ENCODE measurements at regions not wholly inside any gene's neighbourhood (a gene's known extent, or its start where the extent isn't known, plus 50 kb on each side); places are given as distances from the start of the nearest gene placed in this dataset.

DNA sequence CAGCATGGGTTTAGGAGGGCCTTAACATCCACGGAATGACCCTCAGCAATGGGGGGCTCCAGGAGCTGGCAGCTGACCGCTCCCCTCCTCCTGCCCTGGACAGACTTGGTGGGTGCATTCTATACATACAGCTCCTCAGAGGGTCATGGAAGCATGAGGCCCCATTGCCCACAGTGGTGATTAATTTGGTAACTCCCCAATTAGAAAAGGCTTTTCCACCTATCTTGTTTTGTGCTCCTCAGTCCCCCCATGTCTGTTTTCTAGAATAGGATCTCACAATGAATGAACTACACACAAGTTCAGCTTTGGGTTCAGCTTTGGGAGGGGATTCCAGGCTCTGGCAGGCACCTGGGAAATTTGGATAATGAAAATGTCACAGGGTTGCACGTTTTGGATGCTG is 707.8 kb downstream of the UQCRFS1 start:
- TF ChIP-seq CTCF (IDR thresholded peaks at IDR 0.05): no peak
- no peaks in the 10 kb centered on the region for H3K36me3 ChIP-seq
- intact Hi-C loops (cut with DNase I): no loop called here
- no peaks in the 10 kb centered on the region for H3K27me3 ChIP-seq
- no peaks in the 10 kb centered on the region for H3K4me1 ChIP-seq
- no peak for DNase-seq (ENCODE audit: low spot score in 2 of 2)
- H3K4me3 ChIP-seq: no peak overlapping the region
- H3K27ac ChIP-seq: no peak overlapping the region
- no peaks in the 10 kb centered on the region for H3K9me3 ChIP-seq

- Histone ChIP-seq H3K27me3 (no peaks in the 10 kb centered on the region), H3K36me3 (no peaks in the 10 kb centered on the region), H3K27ac (no peak overlapping the region), H3K4me1 (no peaks in the 10 kb centered on the region), H3K4me3 (no peak overlapping the region), H3K9me3 (no peaks in the 10 kb centered on the region)
- intact Hi-C loops (cut with DNase I): no loop called here
- DNase-seq (ENCODE audit: low spot score in 2 of 2): no peak
- no peak for TF ChIP-seq CTCF (IDR thresholded peaks at IDR 0.05)
Observed at GRCh38 chr19:28504727-28505126, 708.2 kb downstream of the UQCRFS1 start.

DNA sequence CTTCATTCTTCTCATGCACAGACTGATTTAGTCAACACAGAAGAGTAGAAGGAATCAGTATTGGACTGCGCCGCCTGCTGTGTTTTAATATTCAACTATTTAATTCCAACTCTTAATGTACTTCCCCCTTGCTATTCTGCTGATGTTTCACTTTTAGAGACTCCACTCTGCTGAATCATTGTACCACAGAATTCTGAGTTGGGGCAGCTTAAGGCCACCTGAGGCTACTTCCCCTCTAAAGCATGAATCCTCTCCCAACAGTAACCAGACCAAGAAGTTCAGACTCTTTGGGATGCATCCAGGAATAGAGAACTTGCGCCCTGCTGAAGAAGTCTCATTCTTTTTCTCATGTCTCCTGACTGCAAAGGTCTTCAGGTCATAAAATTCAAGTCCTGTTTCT is 708.8 kb downstream of the UQCRFS1 start:
- DNase-seq (ENCODE audit: low spot score in 2 of 2): no peak
- intact Hi-C loops (cut with DNase I): no loop called here
- H3K27ac ChIP-seq: no peak overlapping the region
- H3K4me1 ChIP-seq: no peaks in the 10 kb centered on the region
- H3K27me3 ChIP-seq: no peaks in the 10 kb centered on the region
- no peak overlapping the region for H3K4me3 ChIP-seq
- no peaks in the 10 kb centered on the region for H3K9me3 ChIP-seq
- TF ChIP-seq CTCF (IDR thresholded peaks at IDR 0.05): no peak
- no peaks in the 10 kb centered on the region for H3K36me3 ChIP-seq

DNA sequence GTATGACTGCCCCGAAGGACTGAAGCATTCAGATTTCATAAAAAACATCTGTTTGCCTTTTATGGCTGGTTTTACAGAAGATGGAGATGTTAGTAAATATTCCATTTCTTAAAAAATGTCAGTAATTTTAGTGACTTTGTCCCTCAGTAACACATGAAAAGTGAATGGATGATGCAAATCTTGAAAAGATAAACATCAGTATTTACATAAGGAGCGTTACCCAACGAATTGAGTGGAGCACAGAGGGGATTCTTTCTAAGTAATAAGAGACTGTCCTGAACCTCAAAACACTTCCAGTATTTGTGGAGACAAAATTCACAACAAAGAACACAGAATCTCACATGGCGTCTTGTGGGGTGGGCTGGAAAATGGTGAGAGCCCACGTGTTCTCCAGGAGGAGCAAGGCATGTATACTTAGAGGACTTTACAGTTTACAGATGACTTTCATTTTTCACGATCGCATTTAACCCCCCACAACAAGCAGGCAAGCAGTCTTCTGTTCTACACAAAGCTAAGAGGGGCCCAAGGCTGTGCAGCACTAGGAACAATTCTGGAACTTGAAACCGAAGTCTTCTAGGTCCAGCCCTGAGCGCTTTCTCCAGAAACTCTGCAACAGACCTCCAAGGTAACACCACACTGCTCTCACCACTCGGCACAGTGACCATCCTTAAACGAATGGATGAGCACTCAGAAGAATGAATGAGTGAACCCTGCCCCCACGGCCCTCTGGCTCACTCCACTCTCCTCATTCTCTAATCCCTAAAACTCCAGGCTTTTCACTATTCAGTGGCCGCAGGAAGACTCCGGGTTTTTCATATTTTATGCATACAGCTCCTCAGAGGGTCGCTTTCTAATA is 709.8 kb downstream of the UQCRFS1 start:
- Histone ChIP-seq H3K9me3 (no peaks in the 10 kb centered on the region), H3K27ac (no peak overlapping the region), H3K4me1 (no peaks in the 10 kb centered on the region), H3K27me3 (no peaks in the 10 kb centered on the region), H3K36me3 (no peaks in the 10 kb centered on the region), H3K4me3 (no peak overlapping the region)
- intact Hi-C loops (cut with DNase I): no loop called here
- no peak for TF ChIP-seq CTCF (IDR thresholded peaks at IDR 0.05)
- DNase-seq (ENCODE audit: low spot score in 2 of 2): no peak

DNA sequence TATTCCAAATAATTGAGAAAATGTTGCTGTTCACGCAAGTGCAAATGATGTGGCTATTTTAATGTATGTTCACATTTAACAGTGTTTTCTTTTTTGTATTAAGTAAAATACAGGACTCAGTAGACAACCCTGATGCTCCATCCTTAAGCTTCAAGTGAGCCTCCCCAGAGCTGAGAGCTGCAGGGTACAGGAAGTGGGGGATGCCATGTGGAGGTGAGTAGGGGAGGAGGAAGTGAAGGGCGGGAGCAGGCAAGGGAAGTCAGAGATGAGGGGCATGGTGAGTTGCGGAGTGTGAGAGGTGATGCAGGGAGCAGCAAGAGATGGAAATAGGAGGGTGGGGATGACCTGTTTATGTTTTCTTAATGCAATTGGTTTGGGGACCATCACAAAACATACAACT is 711.0 kb downstream of the UQCRFS1 start:
- no peak overlapping the region for H3K27ac ChIP-seq
- no peaks in the 10 kb centered on the region for H3K36me3 ChIP-seq
- H3K4me3 ChIP-seq: no peak overlapping the region
- no peak for DNase-seq (ENCODE audit: low spot score in 2 of 2)
- H3K27me3 ChIP-seq: no peaks in the 10 kb centered on the region
- TF ChIP-seq CTCF (IDR thresholded peaks at IDR 0.05): no peak
- intact Hi-C loops (cut with DNase I): no loop called here
- H3K9me3 ChIP-seq: no peaks in the 10 kb centered on the region
- H3K4me1 ChIP-seq: no peaks in the 10 kb centered on the region
